ENCODE measurements at regions not wholly inside any gene's neighbourhood (a gene's known extent, or its start where the extent isn't known, plus 50 kb on each side); places are given as distances from the start of the nearest gene placed in this dataset.

GRCh38 chr12:77681726-77682125, 149.0 kb upstream of the NAV3 start:
- no TSS peak for BruUV-seq (replicated peaks)
- Histone ChIP-seq H3K4me3 (ENCODE audit: low read depth in 2 of 2, low read length in 2 of 2) (no peak overlapping the region), H3K27me3 (ENCODE audit: control insufficient read depth, insufficient read depth, low read length) (no peaks in the 10 kb centered on the region), H3K9me3 (ENCODE audit: control insufficient read depth, insufficient read depth, low read depth, low read length) (no peaks in the 10 kb centered on the region), H3K27ac (ENCODE audit: low read length) (no peak overlapping the region), H3K36me3 (ENCODE audit: control insufficient read depth, insufficient read depth, low read length) (no peaks in the 10 kb centered on the region), H3K4me1 (ENCODE audit: control insufficient read depth, insufficient read depth, low read length) (no peaks in the 10 kb centered on the region)
- ATAC-seq (no peak), DNase-seq (ENCODE audit: low read depth, low spot score) (no peak)
- in situ Hi-C loops (cut with HindIII; ENCODE audit: low pct_unique_long_range_greater_than_20kb, low sequenced_read_pairs) = no loop called here
- intact Hi-C loops (cut with micrococcal nuclease; ENCODE audit: unreplicated experiment) = loop anchor here (5.0 kb wide), 1 partner anchor 634 kb away; no protein-coding TSS in a partner anchor
- TF ChIP-seq POLR2AphosphoS5 (IDR thresholded peaks at IDR 0.05; ENCODE audit: low read depth, low read length) = no peak
- TF ChIP-seq CTCF (IDR thresholded peaks at IDR 0.05) = no peak
- no peak for TF ChIP-seq REST (IDR thresholded peaks at IDR 0.05; ENCODE audit: insufficient read depth in 1 of 2, low read depth in 2 of 2, low read length in 1 of 2)
- TF ChIP-seq TCF7L2 (IDR thresholded peaks at IDR 0.05; ENCODE audit: low read depth, low read length) = no peak
- no peak for TF ChIP-seq SIN3A (IDR thresholded peaks at IDR 0.05; ENCODE audit: borderline replicate concordance, insufficient read depth, low read depth, low read length)
- ChIA-PET POLR2A (no interaction called here), CTCF (no interaction called here)

- no peak overlapping the region for H3K4me3 ChIP-seq (ENCODE audit: low read depth in 2 of 2, low read length in 2 of 2)
- ATAC-seq = no peak
- intact Hi-C loops (cut with micrococcal nuclease; ENCODE audit: unreplicated experiment) (loop anchor here (5.0 kb wide), 1 partner anchor 632 kb away; no protein-coding TSS in a partner anchor), in situ Hi-C loops (cut with HindIII; ENCODE audit: low pct_unique_long_range_greater_than_20kb, low sequenced_read_pairs) (no loop called here)
- no peaks in the 10 kb centered on the region for H3K27me3 ChIP-seq (ENCODE audit: control insufficient read depth, insufficient read depth, low read length)
- no peak overlapping the region for H3K27ac ChIP-seq (ENCODE audit: low read length)
- no peaks in the 10 kb centered on the region for H3K36me3 ChIP-seq (ENCODE audit: control insufficient read depth, insufficient read depth, low read length)
- BruUV-seq (replicated peaks) = no TSS peak
- TF ChIP-seq POLR2AphosphoS5 (IDR thresholded peaks at IDR 0.05; ENCODE audit: low read depth, low read length) = no peak
- no peak for TF ChIP-seq CTCF (IDR thresholded peaks at IDR 0.05)
- TF ChIP-seq SIN3A (IDR thresholded peaks at IDR 0.05; ENCODE audit: borderline replicate concordance, insufficient read depth, low read depth, low read length) = no peak
- TF ChIP-seq TCF7L2 (IDR thresholded peaks at IDR 0.05; ENCODE audit: low read depth, low read length) = no peak
- TF ChIP-seq REST (IDR thresholded peaks at IDR 0.05; ENCODE audit: insufficient read depth in 1 of 2, low read depth in 2 of 2, low read length in 1 of 2) = no peak
- DNase-seq (ENCODE audit: low read depth, low spot score) = no peak
- H3K4me1 ChIP-seq (ENCODE audit: control insufficient read depth, insufficient read depth, low read length) = no peaks in the 10 kb centered on the region
- POLR2A ChIA-PET = no interaction called here
- no peaks in the 10 kb centered on the region for H3K9me3 ChIP-seq (ENCODE audit: control insufficient read depth, insufficient read depth, low read depth, low read length)
- CTCF ChIA-PET = no interaction called here
Observed at GRCh38 chr12:77679686-77680085, 151.0 kb upstream of the NAV3 start.

Data from Panc1 (cell line).